ENCODE measurements at regions not wholly inside any gene's neighbourhood (a gene's known extent, or its start where the extent isn't known, plus 50 kb on each side); places are given as distances from the start of the nearest gene placed in this dataset.
"Not testable (repeated sequence)": the region's sequence is repeated elsewhere in the genome, so short reads cannot be mapped to it uniquely, and the experiment has no call there.

- no peak for DNase-seq (ENCODE audit: low read depth)
Observed at GRCh38 chr16:66097751-66098150, 268.7 kb upstream of the CDH5 start.

GRCh38 chr16:66095676-66096075 is 270.8 kb upstream of the CDH5 start:
- DNase-seq (ENCODE audit: low read depth): no peak

GRCh38 chr16:66093191-66093590 is 273.3 kb upstream of the CDH5 start:
- DNase-seq (ENCODE audit: low read depth): no peak

- peak; percentile 49 for DNase-seq (ENCODE audit: low read depth)
Observed at GRCh38 chr16:66091471-66091891, 275.0 kb upstream of the CDH5 start.

- DNase-seq (ENCODE audit: low read depth): no peak
Observed at GRCh38 chr16:66088681-66089080, 277.8 kb upstream of the CDH5 start.

- no peak for DNase-seq (ENCODE audit: low read depth)
Observed at GRCh38 chr16:66087308-66087707, 279.2 kb upstream of the CDH5 start.

- no peak for DNase-seq (ENCODE audit: low read depth)
Observed at GRCh38 chr16:66085651-66086050, 280.8 kb upstream of the CDH5 start.

GRCh38 chr16:66084731-66085130 is 281.8 kb upstream of the CDH5 start:
- not testable (repeated sequence) for DNase-seq (ENCODE audit: low read depth)

GRCh38 chr16:66084306-66084705 is 282.2 kb upstream of the CDH5 start:
- DNase-seq (ENCODE audit: low read depth): no peak

GRCh38 chr16:66083171-66083570 is 283.3 kb upstream of the CDH5 start:
- DNase-seq (ENCODE audit: low read depth): no peak

- no peak for DNase-seq (ENCODE audit: low read depth)
Observed at GRCh38 chr16:66082424-66082823, 284.1 kb upstream of the CDH5 start.

- no peak for DNase-seq (ENCODE audit: low read depth)
Observed at GRCh38 chr16:66081775-66082366, 284.6 kb upstream of the CDH5 start.

GRCh38 chr16:66079671-66080334 is 286.7 kb upstream of the CDH5 start:
- no peak for DNase-seq (ENCODE audit: low read depth)

- DNase-seq (ENCODE audit: low read depth): no peak
Observed at GRCh38 chr16:66070140-66070917, 296.2 kb upstream of the CDH5 start.

- no peak for DNase-seq (ENCODE audit: low read depth)
Observed at GRCh38 chr16:66069587-66069986, 296.9 kb upstream of the CDH5 start.

- no peak for DNase-seq (ENCODE audit: low read depth)
Observed at GRCh38 chr16:66066404-66066803, 300.1 kb upstream of the CDH5 start.

- DNase-seq (ENCODE audit: low read depth): no peak
Observed at GRCh38 chr16:66065925-66066324, 300.6 kb upstream of the CDH5 start.

GRCh38 chr16:66064801-66065530 is 301.5 kb upstream of the CDH5 start:
- DNase-seq (ENCODE audit: low read depth): no peak

GRCh38 chr16:66058832-66059231 is 307.7 kb upstream of the CDH5 start:
- DNase-seq (ENCODE audit: low read depth): no peak

- peak; percentile 85 for DNase-seq (ENCODE audit: low read depth)
Observed at GRCh38 chr16:66058172-66058691, 308.3 kb upstream of the CDH5 start.

GRCh38 chr16:66057057-66057456 is 309.4 kb upstream of the CDH5 start:
- no peak for DNase-seq (ENCODE audit: low read depth)

- DNase-seq (ENCODE audit: low read depth): no peak
Observed at GRCh38 chr16:66054095-66054494, 312.4 kb upstream of the CDH5 start.
